GM12801 (cell line): ENCODE measurements at regions not wholly inside any gene's neighbourhood (a gene's known extent, or its start where the extent isn't known, plus 50 kb on each side); places are given as distances from the start of the nearest gene placed in this dataset.

Experiments
- CTCF ChIP-seq: IDR thresholded peaks from one replicate; pipeline ENCODE4 v1.5.1; 2011; ENCODE audit warnings: control low read depth; ENCODE audit not compliant: insufficient read length; ENCODE audit errors: extremely low read depth

- TF ChIP-seq CTCF = no peak
These were observed 223.0 kb downstream of the ICOS start for GRCh38 chr2:204159526-204159925.

DNA sequence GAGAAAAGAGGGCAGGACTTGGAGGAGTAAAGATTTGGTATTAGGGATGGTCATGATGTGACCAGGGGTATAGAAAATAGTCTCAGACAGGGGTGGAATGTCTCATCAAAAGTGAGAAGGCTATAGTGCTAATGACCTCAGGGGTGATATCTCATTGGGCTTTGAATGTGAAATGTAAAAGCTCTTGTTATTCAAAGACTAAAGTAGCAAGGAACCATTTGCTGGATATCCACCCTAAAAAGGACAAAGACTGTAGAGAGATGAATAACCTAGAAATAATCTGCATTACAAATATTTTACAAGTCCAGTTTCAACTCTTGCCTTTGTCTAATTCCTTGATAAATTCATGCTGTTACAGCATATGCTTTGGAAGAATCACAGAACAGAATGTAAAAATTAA, 224.4 kb downstream of the ICOS start:
- no peak for TF ChIP-seq CTCF

GRCh38 chr2:204161886-204162285, 225.3 kb downstream of the ICOS start:
- no peak for TF ChIP-seq CTCF

GRCh38 chr2:204166961-204167360, 230.4 kb downstream of the ICOS start:
- no peak for TF ChIP-seq CTCF

DNA sequence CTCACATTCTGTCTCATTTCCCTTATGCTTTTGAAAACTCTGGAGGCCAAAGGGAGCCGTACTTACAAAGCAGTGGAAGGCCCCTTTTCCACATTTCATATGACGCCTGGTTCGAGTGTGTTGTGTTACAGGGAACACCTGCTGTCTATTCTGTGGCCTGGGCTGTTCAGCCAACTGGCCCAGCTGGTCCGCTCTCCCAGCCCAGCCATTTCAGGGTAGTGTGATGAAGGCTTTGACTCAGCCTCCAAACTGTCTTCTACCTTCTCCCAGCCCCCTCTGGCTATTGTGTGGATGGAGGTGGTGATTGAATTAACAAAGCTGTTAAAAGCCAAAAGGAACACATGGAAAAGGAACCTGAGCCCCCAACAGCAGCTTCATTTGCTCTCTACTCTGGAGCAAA, 233.8 kb downstream of the ICOS start:
- no peak for TF ChIP-seq CTCF

GRCh38 chr2:204171432-204172144, 235.0 kb downstream of the ICOS start:
- no peak for TF ChIP-seq CTCF

GRCh38 chr2:204172145-204172600, 235.6 kb downstream of the ICOS start:
- no peak for TF ChIP-seq CTCF

DNA sequence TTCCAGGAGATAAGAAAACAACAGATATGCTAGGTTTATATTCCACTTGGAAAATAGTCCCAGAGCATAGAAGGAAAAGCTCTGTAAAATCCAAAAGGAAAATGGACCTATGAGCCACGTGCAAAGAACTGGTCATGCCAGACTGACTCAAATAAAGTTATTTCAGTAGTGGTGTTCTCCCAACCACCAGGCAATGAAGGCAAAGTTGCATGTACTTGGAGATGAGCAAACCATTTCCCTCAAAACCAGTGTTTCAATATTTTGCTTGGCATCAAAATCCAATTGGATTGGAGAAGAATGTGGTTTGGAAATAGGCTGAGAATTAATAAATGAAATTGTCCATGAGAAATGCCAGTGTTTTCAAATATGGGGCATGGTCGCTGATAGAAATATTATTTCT, 237.5 kb downstream of the ICOS start:
- no peak for TF ChIP-seq CTCF
